NB4 (cell line): ENCODE measurements at regions not wholly inside any gene's neighbourhood (a gene's known extent, or its start where the extent isn't known, plus 50 kb on each side); places are given as distances from the start of the nearest gene placed in this dataset.

ENCODE experiments used
- DNase-seq: peaks from one replicate; pipeline ENCODE4 v3.0.0; 2010; ENCODE audit warnings: low read depth
- H3K4me3 ChIP-seq: one replicate; pipeline ENCODE4 v1.5.1; 2011; ENCODE audit warnings: mild to moderate bottlenecking, low read depth, low read length, moderate library complexity
- CTCF ChIP-seq: IDR thresholded peaks from one replicate; pipeline ENCODE4 v1.5.1; 2012; ENCODE audit warnings: low read depth, low read length
- MYC ChIP-seq: IDR thresholded peaks from 2 replicates; pipeline ENCODE4 v1.6.1; 2011; ENCODE audit warnings: low read depth, low read length
- POLR2A ChIP-seq: IDR thresholded peaks from 2 replicates; pipeline ENCODE4 v1.6.1; 2011; ENCODE audit warnings: mild to moderate bottlenecking; ENCODE audit not compliant: insufficient read length; ENCODE audit errors: extremely low read depth
- TF ChIP-seq, protein P1 (sequence below): IDR thresholded peaks from 2 replicates; pipeline ENCODE4 v1.6.1; 2011; ENCODE audit warnings: low read depth, low read length

- DNase-seq: no peak
- TF ChIP-seq MYC: no peak
- TF ChIP-seq, protein P1, sequence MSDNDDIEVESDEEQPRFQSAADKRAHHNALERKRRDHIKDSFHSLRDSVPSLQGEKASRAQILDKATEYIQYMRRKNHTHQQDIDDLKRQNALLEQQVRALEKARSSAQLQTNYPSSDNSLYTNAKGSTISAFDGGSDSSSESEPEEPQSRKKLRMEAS: no peak
- TF ChIP-seq CTCF: no peak
- TF ChIP-seq POLR2A: no peak
- H3K4me3 ChIP-seq: no peak overlapping the region
These were observed 717.8 kb downstream of the TMTC2 start for GRCh38 chr12:83404521-83404920.

- TF ChIP-seq POLR2A (no peak), MYC (no peak), CTCF (no peak)
- TF ChIP-seq, protein P1: no peak
- no peak overlapping the region for H3K4me3 ChIP-seq
- no peak for DNase-seq
These were observed 703.5 kb downstream of the TMTC2 start for GRCh38 chr12:83390186-83390585.

DNA sequence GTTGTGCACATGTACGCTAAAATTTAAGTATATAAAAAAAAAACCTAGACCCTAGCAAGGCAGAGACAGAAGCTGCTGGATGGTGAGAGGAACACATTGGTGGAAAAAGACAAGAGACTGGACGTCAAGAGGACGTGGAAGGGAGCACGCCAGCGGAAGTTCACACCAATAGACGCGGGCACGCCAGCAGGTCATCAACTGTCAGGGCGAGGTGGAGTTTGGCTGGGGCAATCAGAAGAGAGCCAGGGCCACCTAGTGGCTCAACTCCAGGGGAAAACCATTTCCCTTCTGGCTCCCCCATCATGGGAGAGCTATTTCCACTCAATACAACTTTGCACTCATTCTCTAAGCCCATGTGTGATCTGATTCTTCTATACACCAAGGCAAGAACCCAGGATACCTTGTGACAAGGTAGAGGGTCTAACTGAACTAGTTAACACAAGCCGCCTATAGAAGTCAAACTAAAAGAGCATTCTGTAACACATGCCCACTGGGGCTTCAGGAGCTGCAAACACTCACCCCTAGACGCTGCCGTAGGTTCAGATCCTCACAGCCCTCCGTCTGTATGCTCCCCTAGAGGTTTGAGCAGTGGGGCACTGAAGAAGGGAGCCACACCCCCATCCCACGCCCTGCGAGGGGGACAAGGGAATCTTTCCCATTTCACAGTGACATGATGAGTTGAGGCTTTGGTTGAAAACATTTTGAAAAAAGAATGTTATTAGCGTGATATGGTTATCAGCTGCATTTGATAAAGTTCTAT, 702.7 kb downstream of the TMTC2 start:
- DNase-seq: peak; percentile 36
- peak; percentile 37 for TF ChIP-seq CTCF
- TF ChIP-seq POLR2A: no peak
- TF ChIP-seq MYC: no peak
- no peak overlapping the region for H3K4me3 ChIP-seq

DNA sequence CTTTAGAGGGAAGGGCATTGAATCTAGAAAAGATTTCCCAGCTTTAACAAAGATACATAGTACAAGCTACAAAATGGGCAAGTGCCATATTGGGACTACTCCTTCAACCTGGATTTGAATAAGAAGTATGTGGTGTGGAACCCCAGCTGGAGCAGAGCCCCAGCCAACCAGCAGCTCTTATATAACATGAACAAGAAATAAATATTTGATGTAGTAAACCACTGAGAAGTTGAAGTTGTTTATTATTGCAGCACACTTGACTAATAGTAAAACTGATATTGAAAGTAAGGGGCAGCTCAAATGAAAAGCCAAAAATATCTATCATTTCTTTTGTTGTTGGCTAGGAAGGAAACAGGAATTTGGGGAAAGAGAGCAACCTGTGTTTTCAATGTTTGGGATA, 701.8 kb downstream of the TMTC2 start:
- DNase-seq: no peak
- TF ChIP-seq MYC: no peak
- TF ChIP-seq CTCF: no peak
- TF ChIP-seq, protein P1: no peak
- H3K4me3 ChIP-seq: no peak overlapping the region

DNA sequence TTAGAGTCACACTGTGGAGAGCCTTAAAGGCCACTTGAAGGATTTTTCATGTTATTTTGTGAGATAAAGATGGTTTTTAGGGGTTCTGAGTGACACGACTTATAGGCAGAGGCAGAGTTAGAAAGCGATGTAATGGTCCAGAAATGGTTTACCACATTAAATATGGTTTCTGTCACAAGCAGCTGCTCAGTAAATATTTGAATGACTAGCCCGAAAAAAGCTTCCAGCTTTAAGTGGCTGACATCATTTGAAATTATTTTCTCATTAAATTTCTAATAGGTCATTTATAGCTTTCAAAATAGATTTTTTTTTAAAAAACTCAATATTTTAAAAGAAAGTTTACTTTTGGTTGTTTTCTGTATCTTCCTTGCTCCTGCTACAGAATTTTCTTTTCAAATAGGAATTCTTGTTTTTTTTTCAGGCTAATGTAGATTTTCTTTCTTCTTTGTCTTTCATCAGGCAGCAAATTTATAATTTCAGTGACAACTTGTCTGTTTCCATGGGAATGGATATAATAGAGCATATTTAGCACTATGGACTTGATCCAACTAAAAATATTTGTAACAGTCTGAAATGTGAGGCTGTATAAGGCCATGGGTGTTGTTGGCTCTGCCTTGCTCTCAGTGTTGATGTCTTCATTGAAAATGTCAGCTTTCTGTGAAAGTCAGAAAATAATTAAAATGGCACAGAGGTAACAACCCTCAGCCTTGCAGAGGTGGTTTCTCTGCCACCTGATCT, 700.0 kb downstream of the TMTC2 start:
- no peak overlapping the region for H3K4me3 ChIP-seq
- no peak for DNase-seq
- TF ChIP-seq POLR2A (no peak), MYC (no peak), CTCF (no peak)
- TF ChIP-seq, protein P1: no peak
